ENCODE measurements at regions not wholly inside any gene's neighbourhood (a gene's known extent, or its start where the extent isn't known, plus 50 kb on each side); places are given as distances from the start of the nearest gene placed in this dataset.

DNA sequence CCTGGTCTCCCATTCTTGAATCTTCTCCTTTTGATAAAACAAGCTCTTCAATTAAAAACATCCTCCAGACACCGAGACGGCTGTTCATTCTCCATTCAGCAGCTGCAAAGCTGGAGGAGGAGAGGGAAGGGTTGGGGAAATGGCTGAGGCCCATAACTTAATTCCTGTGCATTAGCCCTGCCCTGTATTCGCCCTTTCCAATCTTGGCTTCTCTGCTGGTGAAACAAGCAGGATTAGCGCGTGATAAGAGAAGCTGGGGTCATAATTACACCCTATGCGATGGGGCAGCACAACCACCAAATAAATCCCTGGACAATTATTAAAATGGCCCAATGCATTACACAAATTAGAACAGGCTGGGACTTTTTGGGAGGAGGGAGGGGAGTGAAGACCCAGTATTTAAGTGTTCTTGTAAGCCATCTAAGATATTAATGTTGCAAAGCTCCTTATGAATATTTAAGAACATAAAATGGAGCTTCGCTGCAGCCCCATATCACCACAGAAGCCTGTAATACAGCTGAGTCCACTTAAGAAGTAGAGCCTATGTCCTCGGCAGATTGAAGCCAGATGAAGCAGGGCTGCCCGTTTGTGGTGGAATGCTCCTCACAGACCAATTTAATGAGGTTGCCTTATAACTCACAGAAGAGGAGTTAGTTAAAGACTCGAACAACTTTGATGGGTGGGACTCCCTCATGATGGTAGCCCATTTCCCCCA, 176.6 kb upstream of the SKOR2 start (continued):
- no peak for TF ChIP-seq MIER1 (IDR thresholded peaks at IDR 0.05; ENCODE audit: low read depth)
- TF ChIP-seq SMARCE1 (IDR thresholded peaks at IDR 0.05): no peak
- TF ChIP-seq RBM39 (optimal IDR thresholded peaks at IDR 0.05; ENCODE audit: low read depth, low read length): no peak
- TF ChIP-seq MEF2D (tag; conservative IDR thresholded peaks at IDR 0.05; ENCODE audit: low read depth): no peak

DNA sequence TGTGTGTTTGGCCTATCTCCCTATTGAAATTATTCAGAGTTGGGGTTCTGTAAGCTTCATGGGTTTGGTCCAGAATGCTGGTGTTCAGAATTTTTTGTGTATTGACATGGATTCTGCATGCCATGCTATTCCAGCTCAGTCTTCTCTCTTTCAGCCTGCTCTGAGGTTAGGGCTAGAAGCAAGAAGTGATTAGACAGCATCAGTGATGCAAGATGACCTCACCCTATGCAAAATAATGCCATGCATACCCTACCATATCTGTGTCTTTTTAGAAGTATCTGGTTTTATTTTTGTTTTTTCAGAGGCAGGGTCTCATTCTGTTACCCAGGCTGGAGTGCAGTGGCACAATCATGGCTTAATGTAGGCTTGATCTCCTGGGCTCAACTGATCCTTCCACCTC, 175.6 kb upstream of the SKOR2 start:
- no peaks in the 10 kb centered on the region for H4K20me1 ChIP-seq (replicated peaks; ENCODE audit: control insufficient read depth, insufficient read depth, low read length)
- intact Hi-C loops (cut with micrococcal nuclease) (no loop called here), in situ Hi-C loops (cut with MboI) (no loop called here)
- no peaks in the 10 kb centered on the region for H3K9me1 ChIP-seq (ENCODE audit: control insufficient read depth, insufficient read depth, low read length)
- H3K9me3 ChIP-seq (replicated peaks; ENCODE audit: control insufficient read depth, insufficient read depth, low read depth, low read length): no peaks in the 10 kb centered on the region
- no TSS peak for BruUV-seq (replicated peaks)
- H3K27me3 ChIP-seq (ENCODE audit: control insufficient read depth in 2 of 2, insufficient read depth in 2 of 2, low read length in 2 of 2): no peaks in the 10 kb centered on the region
- no peak overlapping the region for H2AFZ ChIP-seq (ENCODE audit: low read depth, low read length)
- no peak overlapping the region for H3K4me3 ChIP-seq
- ChIA-PET POLR2A (no interaction called here), CTCF (ENCODE audit: low intra/inter-chr PET ratio) (no interaction called here)
- no peak overlapping the region for H3K4me2 ChIP-seq (ENCODE audit: insufficient read depth, low read length)
- DNase-seq (ENCODE audit: extremely low read depth in 1 of 4, low spot score in 3 of 4) (no peak), ATAC-seq (no peak), FAIRE-seq (no peak)
- H3K4me1 ChIP-seq (replicated peaks in 1 of 2; ENCODE audit: control insufficient read depth in 2 of 2, insufficient read depth in 2 of 2, low read length in 2 of 2): no peaks in the 10 kb centered on the region; a peak in 1 of 5 replicates
- no peak overlapping the region for H3K27ac ChIP-seq (ENCODE audit: extremely low read depth, low read depth, low read length)
- H3K79me2 ChIP-seq (ENCODE audit: control insufficient read depth, insufficient read depth, low read length): no peaks in the 10 kb centered on the region
- no peaks in the 10 kb centered on the region for H3K36me3 ChIP-seq (ENCODE audit: control insufficient read depth, insufficient read depth, low read length)
- H3K9ac ChIP-seq (ENCODE audit: insufficient read depth in 1 of 2, low read depth in 2 of 2, low read length in 2 of 2): no peak overlapping the region
- TF ChIP-seq FUS (optimal IDR thresholded peaks at IDR 0.05; ENCODE audit: low read depth, low read length) (no peak), YBX1 (IDR thresholded peaks at IDR 0.05) (no peak), THRAP3 (IDR thresholded peaks at IDR 0.05; ENCODE audit: borderline replicate concordance) (no peak), ZNF311 (CRISPR knock-in tag; IDR thresholded peaks at IDR 0.05) (no peak), KDM1A (IDR thresholded peaks at IDR 0.05) (no peak), ZNF224 (CRISPR knock-in tag; IDR thresholded peaks at IDR 0.05) (no peak), ZNF12 (CRISPR knock-in tag; IDR thresholded peaks at IDR 0.05) (no peak), ARHGAP35 (IDR thresholded peaks at IDR 0.05; ENCODE audit: partially characterized antibody) (no peak), SMARCC2 (IDR thresholded peaks at IDR 0.05; ENCODE audit: low read depth) (no peak), MEF2A (IDR thresholded peaks at IDR 0.05; ENCODE audit: control insufficient read depth, low read depth, low read length) (no peak), JUNB (CRISPR knock-in tag; conservative IDR thresholded peaks at IDR 0.05) (no peak)
- TF ChIP-seq, protein P1, sequence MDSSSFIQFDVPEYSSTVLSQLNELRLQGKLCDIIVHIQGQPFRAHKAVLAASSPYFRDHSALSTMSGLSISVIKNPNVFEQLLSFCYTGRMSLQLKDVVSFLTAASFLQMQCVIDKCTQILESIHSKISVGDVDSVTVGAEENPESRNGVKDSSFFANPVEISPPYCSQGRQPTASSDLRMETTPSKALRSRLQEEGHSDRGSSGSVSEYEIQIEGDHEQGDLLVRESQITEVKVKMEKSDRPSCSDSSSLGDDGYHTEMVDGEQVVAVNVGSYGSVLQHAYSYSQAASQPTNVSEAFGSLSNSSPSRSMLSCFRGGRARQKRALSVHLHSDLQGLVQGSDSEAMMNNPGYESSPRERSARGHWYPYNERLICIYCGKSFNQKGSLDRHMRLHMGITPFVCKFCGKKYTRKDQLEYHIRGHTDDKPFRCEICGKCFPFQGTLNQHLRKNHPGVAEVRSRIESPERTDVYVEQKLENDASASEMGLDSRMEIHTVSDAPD (CRISPR knock-in tag; IDR thresholded peaks at IDR 0.05): no peak
- TF ChIP-seq, protein P2, sequence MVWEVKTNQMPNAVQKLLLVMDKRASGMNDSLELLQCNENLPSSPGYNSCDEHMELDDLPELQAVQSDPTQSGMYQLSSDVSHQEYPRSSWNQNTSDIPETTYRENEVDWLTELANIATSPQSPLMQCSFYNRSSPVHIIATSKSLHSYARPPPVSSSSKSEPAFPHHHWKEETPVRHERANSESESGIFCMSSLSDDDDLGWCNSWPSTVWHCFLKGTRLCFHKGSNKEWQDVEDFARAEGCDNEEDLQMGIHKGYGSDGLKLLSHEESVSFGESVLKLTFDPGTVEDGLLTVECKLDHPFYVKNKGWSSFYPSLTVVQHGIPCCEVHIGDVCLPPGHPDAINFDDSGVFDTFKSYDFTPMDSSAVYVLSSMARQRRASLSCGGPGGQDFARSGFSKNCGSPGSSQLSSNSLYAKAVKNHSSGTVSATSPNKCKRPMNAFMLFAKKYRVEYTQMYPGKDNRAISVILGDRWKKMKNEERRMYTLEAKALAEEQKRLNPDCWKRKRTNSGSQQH (CRISPR knock-in tag; IDR thresholded peaks at IDR 0.05): no peak
- TF ChIP-seq, protein P3, sequence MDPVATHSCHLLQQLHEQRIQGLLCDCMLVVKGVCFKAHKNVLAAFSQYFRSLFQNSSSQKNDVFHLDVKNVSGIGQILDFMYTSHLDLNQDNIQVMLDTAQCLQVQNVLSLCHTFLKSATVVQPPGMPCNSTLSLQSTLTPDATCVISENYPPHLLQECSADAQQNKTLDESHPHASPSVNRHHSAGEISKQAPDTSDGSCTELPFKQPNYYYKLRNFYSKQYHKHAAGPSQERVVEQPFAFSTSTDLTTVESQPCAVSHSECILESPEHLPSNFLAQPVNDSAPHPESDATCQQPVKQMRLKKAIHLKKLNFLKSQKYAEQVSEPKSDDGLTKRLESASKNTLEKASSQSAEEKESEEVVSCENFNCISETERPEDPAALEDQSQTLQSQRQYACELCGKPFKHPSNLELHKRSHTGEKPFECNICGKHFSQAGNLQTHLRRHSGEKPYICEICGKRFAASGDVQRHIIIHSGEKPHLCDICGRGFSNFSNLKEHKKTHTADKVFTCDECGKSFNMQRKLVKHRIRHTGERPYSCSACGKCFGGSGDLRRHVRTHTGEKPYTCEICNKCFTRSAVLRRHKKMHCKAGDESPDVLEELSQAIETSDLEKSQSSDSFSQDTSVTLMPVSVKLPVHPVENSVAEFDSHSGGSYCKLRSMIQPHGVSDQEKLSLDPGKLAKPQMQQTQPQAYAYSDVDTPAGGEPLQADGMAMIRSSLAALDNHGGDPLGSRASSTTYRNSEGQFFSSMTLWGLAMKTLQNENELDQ (CRISPR knock-in tag; IDR thresholded peaks at IDR 0.05; ENCODE audit: borderline replicate concordance): no peak

Measured in K562 (cell line).